ENCODE measurements at regions not wholly inside any gene's neighbourhood (a gene's known extent, or its start where the extent isn't known, plus 50 kb on each side); places are given as distances from the start of the nearest gene placed in this dataset.

DNA sequence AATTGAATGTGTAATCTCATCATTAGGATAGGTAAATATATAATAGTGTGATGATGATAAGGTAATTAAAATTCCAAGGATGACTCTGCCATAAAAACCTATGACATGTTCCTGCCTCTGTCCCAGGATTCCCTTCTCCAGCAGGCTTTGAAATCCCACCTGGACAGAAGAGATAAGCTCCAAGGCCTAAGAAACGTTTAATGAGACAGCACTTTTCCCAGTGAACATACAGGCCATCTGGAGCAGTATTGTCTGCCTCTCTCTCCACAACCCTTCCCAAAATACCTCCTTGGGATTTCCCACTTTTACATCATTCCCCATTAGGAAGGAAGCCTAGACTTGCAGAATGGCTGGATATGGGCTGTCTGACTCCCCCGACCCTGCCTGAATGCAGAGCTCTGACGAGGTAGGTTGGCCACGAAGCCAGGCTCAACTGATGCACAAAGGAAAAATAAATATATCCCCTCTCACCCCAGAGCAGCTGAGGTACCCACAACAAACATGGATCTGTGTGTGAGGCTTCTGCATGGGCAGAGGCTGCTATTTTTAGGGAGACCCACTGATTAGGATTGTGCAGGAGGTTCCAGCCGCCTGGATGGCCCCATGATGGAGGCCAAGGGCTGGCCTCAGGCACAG lies 71.0 kb downstream of the TMPRSS5 start:
- no peak for DNase-seq (ENCODE audit: low read depth)

DNA sequence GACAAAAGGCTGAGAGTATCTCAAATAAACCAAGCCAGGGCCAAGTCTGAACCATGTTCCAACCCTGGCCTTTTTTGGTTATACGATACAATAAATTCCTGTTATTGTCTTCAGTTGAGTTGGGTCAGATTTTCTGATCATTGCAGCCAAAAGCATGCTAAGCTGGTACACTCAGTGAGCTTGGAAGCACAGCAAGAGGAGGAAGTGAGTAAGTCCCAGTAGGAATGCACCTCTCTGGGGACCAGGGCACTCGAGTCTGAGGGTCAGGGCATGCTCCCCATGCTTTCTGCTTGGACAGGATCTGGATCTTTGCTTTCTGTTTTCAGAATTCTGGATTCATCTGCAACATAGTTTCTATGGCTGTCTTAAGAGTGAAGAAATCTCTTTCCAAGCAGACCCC lies 73.1 kb downstream of the TMPRSS5 start:
- no peak for DNase-seq (ENCODE audit: low read depth)

DNA sequence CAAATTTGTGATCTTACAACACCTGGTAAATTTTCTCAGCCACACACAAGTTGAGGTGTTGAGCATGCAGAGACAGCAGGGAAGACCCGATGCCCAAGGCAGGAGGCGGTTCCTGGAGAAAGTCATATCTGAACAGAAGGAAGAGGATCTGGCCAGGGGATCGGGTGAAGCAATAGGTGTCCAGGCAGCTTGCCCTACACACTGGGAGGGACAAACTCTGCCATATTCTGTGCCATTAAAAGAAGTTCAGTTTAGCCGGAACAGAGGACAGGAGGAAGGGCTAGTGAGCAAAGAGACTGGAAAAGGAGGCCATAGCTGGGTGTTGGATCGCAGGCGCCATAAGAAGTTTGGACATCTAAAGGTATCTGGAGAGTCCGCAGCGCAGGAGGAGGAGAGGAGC lies 76.5 kb downstream of the TMPRSS5 start:
- no peak for DNase-seq (ENCODE audit: low read depth)

DNA sequence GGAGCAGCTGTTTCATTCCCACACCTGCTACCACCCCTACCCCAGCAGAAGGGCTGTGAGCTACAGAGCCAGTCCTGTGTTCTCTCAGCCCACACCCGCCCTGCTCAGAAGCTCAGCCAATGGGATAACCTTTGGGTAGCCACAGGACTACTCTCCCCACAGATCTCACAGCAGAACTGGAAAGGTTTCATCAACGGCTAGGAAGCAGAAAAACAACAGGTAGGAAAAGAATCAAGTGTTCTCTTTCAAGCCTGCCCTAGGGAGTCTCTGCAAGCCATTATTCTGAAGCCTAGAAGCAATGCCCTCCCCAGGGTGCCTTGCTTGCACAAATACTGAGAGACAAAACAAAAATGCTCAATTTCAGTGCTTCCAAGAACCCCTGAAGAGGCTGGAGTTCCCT lies 77.2 kb downstream of the TMPRSS5 start:
- DNase-seq (ENCODE audit: low read depth) = no peak

DNA sequence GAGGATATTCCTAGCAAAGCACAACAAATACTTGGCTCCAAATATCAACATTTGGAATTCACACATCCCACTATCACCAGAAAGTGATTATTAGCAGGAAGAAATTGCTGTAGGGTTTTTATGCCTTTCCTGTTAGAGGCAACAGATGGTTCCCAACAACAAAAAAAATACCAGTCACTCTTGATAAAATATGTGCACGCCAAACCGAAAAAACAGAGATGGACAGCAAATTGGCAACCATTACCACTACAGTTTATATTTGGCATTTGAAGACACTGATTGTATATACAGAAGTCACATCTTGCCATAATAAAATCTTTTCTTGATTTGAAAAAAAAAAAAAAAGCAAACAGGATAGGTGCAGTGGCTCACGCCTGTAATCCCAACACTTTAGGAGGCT lies 78.2 kb downstream of the TMPRSS5 start:
- DNase-seq (ENCODE audit: low read depth) = no peak

DNA sequence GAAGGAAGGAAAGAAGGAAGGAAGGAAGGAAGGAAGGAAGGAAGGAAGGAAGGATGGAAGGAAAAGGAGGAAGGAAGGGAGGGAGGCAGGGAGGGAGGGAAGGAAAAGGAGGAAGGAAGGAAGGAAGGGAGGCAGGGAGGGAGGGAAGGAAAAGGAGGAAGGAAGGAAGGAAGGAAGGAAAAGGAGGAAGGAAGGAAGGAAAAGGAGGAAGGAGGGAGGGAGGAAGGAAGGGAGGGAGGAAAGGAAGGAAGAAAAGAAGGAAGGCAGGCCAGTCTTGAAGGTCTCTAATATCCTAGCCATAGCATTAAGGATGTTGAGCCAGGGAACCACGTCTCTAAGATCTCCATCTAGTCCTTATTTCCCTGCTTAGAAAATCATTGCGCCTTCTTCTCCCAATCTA lies 78.8 kb downstream of the TMPRSS5 start:
- no peak for DNase-seq (ENCODE audit: low read depth)

DNA sequence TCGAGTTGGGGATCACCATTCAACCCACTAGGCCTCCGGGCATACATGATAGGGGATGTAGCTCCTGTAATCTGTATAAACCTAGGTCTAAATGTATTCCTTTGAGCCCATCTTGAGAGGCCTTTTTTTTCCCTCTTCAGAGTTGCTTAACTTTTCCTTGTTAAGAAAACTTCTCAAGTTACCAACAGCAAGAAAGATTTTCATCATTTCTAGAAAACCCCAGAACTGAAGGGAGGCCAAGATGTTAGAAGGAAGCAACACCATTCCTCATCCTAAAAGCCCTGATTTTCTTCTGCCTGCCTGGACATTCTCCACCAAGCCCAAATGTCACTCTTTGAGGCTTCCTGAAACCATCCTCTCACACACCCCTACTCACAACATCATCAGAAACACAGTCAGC lies 79.4 kb downstream of the TMPRSS5 start:
- no peak for DNase-seq (ENCODE audit: low read depth)

DNA sequence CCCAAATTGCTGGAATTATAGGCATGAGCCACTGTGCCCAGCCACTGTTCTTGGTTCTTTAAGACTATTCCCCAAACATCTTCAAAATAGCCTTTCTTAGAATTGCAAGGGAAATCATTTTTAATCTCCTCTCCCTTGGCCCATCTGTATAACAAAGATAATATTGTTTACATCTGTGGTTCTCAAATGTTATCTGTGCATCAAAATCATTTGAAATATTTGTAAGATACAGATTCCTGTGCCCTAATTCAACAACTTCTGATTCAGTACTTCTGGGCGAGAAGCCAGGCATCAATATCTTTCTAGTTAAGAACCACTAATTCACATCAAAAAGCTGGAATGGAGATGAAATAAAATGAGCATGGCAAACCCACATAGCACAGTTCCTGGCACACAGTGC lies 83.0 kb downstream of the TMPRSS5 start:
- peak; percentile 81 for DNase-seq (ENCODE audit: low read depth)

DNA sequence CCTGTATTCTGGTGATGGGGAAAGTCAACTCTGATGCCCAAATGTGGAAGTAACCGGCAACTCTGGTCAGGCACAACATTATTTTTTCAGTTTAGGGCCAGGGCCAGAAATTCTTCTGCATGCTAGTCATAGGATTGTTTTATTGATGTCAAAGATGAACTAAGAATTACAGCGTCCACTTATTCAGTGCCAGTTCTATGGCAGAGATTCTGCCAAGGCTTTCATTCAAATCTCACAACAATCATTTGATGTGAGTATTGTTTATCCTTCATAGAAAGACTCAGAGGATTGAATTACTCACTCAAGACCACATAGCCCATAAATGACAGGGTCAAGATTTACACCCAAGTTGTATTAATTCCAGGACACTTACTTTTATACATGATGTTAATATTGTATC lies 87.7 kb downstream of the TMPRSS5 start:
- peak; percentile 41 for DNase-seq (ENCODE audit: low read depth)

DNA sequence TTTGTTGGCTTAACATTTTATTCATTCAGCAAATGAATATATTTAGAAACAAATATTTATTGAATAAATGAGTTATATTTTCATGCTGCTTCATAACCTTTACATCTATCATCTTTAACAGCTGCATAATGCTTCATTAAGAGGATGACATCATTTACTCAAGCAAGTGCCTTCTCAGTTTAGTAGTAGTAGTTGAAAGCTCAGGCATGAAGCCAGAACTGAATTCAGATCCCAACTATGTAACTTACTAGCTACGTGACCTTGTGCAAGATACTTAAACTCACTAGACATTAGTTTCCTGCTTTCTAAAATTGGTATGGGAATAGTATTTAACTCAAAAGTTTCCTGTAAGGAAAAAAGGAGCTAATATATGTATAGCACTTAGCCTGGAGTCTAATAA lies 90.3 kb downstream of the TMPRSS5 start:
- DNase-seq (ENCODE audit: low read depth) = peak; percentile 17

DNA sequence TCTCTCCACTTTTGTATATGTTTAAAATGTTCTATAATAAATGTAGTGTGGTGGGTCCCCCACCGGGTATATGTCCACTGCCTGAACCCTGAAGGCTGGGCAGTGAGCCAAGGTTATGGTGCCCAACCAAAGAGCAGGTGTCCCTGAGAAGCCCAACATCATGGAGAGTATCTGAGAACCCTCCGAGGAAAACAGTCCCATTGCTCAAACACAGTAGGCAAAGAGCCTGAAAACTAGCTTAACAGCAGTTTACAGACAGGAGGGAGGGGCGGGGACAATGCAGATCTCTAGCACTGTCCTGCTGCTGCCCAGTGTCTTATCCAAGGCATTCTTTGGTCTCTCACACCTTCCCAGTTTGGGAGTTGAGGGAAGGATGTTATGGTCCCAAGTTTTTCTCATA lies 91.0 kb downstream of the TMPRSS5 start:
- no peak for DNase-seq (ENCODE audit: low read depth)

DNA sequence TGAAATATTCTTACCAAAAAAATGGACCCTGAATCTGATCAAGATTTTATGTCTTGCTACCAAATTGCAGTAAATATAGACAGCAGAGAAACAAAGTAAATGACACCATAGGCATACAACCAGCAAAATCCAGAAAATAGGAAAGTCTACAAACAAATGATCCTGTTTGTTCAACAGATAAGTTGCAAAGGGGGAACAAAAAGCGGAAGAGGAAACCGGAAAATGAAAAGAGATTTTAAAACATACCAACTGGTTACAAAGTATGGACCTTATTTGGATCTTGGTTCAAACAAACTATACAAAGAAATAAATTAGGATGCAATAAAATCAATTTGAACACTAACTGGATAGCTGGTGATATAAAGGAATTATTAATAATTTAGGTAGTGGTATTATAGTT lies 92.0 kb downstream of the TMPRSS5 start:
- no peak for DNase-seq (ENCODE audit: low read depth)

DNA sequence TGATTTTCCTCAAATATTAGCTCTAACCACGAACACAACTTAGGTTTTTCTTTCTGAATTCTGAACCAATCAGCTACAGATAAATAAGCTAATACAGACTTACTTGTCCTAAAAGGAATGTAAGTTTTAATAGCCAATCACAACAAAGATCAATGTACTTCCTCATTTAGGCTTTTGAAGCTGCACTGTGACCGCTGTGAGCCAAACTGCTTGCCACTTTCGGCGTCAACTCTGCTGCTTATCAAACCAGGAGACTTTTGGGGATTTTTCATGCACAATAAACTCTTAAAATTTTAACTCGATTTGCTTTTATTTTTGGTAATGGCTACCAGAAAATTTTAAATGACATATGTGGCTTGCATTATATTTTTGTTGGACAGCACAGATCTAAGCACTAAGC lies 92.5 kb downstream of the TMPRSS5 start:
- no peak for DNase-seq (ENCODE audit: low read depth)

DNA sequence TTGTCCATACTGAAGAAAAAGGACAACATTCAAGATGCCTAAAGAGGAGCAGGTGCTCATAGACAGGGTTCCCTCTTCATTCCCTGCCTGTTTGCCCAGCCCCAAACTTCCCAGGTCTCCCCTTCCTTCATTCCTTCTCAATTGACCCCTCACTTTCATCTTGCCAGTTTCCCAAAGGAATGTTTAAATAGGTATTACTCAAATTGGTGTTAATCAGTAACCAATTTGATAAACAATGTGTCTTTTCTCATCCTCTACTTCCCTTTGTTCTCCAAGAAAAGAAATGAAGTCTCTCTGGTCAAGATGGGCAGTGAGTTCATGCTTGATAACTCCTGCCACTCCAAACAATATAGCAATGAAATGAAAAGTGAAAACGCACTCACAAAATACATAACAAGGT lies 101.9 kb downstream of the TMPRSS5 start:
- no peak for DNase-seq (ENCODE audit: low read depth)

DNA sequence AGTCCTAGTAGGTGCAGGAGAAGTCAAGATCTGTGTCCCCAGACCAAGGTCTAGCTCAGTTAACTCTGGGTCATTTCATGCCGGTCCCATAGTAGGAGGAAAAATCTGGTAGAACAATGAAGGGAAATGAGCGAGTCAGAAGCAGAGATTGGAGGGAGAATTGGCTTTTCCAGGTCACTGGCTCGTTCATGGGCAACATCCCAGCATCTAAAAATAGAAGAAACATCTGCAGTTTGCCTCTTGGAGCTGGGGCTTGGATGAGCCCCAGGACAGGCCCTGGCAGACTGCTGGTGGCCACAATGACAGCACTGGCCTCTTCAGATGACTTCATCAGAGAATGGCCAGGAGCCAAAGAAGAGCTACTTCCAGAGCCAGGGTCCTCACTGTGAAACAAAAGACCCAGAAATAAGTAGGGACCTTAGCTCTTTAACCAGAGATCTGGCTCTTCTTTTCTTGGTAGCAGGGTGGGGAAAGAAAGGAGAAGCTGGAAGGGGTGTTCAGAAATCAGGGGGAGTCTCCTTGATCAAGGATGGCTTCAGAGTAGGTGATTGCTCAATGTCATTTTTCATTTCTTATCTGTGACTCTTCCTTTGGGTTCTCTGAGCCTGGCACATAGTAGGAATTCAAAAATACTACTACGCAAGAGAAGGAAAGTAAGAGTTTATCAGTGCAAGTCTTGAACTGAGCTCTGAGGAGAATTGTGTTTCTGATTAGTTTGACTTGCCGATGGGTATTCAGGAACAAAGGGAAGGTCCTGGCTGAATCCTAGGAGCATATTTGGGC lies 102.6 kb downstream of the TMPRSS5 start:
- no peak for DNase-seq (ENCODE audit: low read depth)

DNA sequence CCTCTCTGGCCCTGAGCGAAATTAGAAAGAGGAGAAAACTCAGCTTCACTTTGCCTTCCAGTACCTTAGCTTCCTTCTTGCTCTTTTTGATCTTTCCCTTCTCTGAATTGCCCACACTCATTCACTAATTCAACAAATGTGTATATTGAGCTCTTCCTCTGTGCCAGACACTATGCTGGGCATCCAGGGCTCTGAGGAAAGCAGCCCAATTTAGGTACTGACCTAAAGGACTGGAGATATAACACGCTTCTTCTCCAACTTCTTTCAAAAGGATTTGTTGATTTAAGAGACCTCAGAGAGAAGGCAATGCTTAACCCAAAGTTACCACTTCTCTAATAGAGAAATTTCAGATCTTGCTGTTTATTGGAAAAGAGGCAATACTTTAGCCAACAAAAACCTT lies 103.6 kb downstream of the TMPRSS5 start:
- no peak for DNase-seq (ENCODE audit: low read depth)

DNA sequence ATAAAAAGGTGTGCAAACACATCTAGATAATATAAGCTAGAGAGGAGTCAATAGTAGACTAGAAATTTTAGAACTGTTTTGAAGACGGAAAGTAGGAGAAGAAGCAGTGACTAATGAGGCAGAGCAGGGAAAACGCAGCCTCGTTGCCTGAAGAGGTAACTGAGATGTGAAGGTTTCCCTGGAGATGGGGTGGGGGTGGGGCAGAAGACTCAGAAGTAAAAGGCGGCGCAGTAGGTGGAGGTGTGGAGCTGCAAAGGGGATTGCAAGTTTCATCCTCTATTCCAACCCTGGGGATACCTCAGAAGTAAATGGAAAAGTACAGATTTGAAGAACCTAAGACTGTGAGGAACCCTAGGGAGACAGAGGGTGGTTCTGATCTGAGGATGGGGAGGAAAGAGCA lies 109.5 kb downstream of the TMPRSS5 start:
- no peak for DNase-seq (ENCODE audit: low read depth)

DNA sequence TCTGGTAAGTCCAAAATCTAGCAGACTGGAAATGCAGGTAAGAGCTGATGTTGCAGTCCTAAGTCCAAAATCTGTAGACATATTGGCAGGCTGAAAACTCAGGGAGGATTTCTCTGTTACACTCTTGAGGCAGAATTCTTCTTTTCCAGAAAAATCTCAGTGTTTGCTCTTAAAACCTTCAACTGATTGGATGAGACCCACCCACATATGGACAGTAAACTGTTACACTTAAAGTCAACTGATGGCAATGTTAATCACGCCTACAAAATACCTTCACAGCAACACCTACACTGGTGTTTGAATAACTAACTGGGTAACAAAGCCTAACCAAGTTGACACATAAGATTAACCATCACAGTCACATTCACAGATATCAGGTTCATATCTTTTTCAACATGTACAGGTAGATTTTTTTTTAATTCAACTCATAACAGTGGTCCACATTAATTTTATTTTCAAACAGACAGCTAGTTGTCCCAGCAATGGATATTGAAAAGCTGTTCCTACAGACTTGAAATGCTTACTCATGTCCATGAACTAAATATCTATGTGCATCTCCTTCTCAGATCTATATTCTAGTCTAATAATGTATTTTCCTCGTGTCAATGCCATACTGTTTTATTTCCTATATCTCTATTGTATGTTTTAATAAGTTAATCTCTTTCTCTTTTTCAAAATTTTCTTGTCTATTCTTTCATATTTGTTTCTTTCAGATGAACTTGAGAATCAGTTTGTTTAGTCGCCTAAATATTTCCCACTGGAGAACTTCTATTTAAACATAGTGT lies 110.1 kb downstream of the TMPRSS5 start:
- DNase-seq (ENCODE audit: low read depth) = no peak

DNA sequence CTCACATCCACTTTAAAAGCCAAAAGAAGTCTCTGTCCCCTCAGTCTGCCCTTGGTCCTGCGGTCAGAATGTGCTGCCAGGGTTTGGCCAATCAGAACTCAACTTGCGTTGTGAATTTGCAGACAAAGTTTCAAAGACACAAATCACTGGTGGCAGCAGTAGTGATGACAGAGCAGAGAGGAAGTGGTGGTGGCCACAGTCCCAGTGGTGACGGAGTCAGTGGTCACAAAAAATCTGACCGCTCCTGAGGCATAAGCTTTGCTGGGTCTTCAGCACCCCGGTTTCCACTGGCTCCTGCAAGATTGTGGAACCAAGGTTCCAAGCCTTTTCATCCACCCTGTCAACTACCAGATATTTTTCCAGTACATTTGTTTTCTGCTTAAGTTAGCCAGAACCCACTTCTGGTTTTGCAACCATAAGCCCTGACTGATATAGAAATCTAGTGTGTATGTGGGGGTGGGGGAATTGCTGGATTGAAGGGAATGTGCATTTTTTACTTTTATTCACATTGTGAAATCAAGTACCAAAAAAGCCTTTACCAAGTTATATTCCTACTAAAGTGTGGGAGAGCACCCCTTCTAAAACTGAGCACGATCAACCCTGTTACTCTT lies 112.3 kb downstream of the TMPRSS5 start:
- peak; percentile 63 for DNase-seq (ENCODE audit: low read depth)

DNA sequence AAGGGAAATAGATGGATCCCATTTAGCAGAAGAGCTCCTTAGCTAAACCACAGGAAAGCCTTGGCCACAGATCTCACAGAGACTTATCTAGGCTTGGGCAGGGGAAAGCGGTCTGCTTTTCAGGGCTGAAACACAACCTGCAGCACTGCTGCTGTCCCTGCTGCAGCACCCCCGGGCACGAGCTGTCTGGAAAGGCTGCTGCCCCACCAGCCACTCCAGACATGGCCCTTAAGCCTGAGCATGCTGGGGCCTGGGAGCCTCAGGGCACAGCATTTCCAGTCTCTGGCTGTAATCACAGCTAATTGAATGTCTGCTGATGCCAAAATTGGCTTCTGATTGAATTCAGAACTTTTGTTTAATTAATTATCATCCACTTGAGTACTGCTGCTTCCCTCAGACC lies 115.0 kb downstream of the TMPRSS5 start:
- DNase-seq (ENCODE audit: low read depth) = no peak

DNA sequence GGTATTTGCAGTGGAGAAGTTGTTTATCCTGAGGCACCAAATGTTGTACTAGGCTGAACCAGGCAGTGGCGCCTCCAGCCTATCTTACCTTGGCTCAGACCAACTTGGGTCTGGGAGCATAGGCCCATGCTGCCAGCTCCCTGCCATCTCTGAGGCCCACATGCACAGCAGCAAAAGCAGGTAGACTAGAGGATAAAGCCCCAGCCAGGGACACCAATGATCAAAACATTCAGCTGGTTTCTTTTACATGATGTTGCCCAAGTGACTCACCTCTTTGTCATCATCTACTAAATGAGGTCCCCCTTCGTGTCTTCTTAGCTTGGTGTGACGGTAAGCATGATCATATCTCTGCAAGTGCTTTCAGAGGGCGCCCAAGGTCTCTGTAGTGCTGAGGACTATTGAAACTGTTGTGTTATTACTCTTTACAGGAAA lies 112.1 kb upstream of the DRD2 start:
- DNase-seq (ENCODE audit: low read depth) = no peak

DNA sequence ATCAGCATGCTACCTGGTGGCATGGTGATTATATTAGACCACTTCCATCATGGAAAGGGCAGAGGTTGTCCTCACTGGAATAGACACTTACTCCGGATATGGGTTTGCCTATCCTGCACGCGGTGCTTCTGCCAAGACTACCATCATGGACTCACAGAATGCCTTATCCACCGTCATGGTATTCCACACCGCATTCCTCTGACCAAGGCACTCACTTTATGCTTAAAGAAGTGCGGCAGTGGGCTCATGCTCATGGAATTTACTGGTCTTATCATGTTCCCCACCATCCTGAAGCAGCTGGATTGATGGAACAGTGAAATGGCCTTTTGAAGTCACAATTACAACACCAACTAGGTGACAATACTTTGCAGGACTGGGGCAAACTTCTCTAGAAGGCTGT lies 109.2 kb upstream of the DRD2 start:
- no peak for DNase-seq (ENCODE audit: low read depth)

DNA sequence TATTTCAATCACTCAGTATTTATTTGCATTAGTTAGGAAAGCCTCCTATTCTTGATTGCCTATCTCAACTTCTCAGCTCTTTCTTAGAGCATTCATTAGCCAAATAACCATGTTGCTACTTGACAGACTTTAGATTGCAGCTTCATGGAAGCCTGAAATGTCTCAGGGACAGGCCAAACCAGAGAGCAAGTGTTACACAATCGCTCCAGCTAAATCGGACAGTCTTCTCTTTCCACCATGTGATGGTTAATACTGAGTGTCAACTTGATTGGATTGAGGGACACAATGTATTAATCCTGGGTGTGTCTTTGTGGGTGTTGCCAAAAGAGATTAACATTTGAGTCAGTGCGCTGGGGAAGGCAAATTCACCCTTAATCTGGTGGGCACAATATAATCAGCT lies 106.5 kb upstream of the DRD2 start:
- DNase-seq (ENCODE audit: low read depth) = no peak
